ENCODE measurements at regions not wholly inside any gene's neighbourhood (a gene's known extent, or its start where the extent isn't known, plus 50 kb on each side); places are given as distances from the start of the nearest gene placed in this dataset.
"Not testable (repeated sequence)": the region's sequence is repeated elsewhere in the genome, so short reads cannot be mapped to it uniquely, and the experiment has no call there.

DNA sequence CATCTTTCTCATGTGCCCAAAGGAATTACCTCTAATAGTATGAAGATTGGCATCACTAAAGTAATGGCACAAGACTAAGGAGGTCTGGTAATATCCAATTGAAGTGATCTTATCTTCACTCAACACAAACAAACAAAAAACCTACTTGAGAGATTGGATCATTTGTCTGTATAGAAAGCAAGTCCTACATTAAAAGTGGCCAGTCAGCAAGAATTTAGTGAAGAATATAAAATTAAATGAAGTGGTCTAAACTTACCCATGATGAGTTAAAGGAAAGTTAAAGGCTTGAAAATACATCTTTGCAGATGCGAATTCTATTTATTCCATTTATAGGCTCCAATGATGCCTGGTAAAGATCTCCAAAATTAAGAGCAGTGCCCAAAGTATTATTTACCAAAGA lies 350.3 kb upstream of the PCSK5 start:
- DNase-seq (ENCODE audit: low read depth): no peak

- DNase-seq (ENCODE audit: low read depth): no peak
Measured at GRCh38 chr9:75541734-75542133, 348.7 kb upstream of the PCSK5 start.

GRCh38 chr9:75544815-75545214 lies 345.7 kb upstream of the PCSK5 start:
- no peak for DNase-seq (ENCODE audit: low read depth)

DNA sequence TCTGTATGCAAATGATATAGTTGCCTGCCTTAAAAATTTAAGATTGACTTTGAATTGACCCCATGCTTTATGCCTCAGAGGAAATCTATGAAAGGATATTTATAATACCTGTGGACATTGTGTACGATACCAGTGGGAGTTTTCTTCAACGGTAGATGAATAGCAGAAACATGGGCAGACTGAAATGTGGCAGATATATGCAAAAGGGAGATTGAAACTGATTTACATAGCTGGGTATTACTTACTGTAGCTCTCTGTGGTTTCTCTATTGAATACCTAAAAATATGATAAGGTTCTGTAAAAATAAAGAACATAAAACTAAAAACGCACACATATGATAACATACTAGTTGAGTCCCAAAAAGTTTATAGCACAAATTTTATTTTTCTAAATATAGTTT lies 345.2 kb upstream of the PCSK5 start:
- DNase-seq (ENCODE audit: low read depth): no peak

- DNase-seq (ENCODE audit: low read depth): no peak
Measured at GRCh38 chr9:75548871-75549270, 341.6 kb upstream of the PCSK5 start.

- DNase-seq (ENCODE audit: low read depth): peak; percentile 43
Measured at GRCh38 chr9:75551861-75552260, 338.6 kb upstream of the PCSK5 start.

- DNase-seq (ENCODE audit: low read depth): peak; percentile 23
Measured at GRCh38 chr9:75552941-75553340, 337.5 kb upstream of the PCSK5 start.

DNA sequence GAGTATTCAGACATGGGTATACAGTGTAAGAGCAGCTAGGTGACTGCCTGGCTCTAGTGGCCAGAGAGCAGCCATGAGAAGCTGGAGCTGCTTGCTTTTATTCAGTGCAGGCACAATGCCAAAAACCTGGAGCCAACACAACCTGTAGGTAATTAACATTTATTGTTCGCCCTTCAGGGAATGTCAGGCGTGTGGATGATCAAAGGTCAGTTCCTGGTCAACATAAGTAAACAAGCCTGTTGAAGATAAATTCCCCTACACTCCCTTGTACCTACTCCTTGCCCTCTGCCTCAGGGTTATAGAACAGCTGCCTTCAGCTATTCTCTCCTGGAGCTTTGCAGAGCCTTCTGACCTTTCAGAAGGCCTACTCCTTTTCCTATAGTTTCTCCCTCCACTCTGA lies 323.7 kb upstream of the PCSK5 start:
- DNase-seq (ENCODE audit: low read depth): not testable (repeated sequence)

DNA sequence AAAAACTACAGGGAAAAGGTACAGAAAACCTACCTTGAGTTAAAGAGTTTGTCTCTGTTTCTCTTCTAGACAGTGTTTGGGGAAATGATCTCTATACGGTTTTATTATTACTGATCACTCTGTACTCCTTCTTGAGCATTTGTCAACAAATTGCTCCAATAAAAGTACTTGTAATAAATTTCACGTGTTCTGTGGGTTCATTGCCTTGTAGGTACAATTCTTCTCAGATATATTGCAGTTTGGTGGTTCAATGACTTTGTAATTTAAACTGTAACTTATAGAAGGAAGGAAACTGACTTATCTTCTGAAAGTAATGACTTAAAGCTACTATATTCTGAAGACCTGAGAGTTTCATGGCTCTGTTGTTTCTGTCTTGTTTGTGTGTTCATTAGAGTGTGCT lies 319.9 kb upstream of the PCSK5 start:
- DNase-seq (ENCODE audit: low read depth): no peak

- no peak for DNase-seq (ENCODE audit: low read depth)
Measured at GRCh38 chr9:75574569-75574968, 315.9 kb upstream of the PCSK5 start.

GRCh38 chr9:75582870-75583269 lies 307.6 kb upstream of the PCSK5 start:
- no peak for DNase-seq (ENCODE audit: low read depth)

- DNase-seq (ENCODE audit: low read depth): no peak
Measured at GRCh38 chr9:75588808-75589207, 301.7 kb upstream of the PCSK5 start.

- no peak for DNase-seq (ENCODE audit: low read depth)
Measured at GRCh38 chr9:75589497-75589896, 301.0 kb upstream of the PCSK5 start.

GRCh38 chr9:75591972-75592371 lies 298.5 kb upstream of the PCSK5 start:
- DNase-seq (ENCODE audit: low read depth): no peak

DNA sequence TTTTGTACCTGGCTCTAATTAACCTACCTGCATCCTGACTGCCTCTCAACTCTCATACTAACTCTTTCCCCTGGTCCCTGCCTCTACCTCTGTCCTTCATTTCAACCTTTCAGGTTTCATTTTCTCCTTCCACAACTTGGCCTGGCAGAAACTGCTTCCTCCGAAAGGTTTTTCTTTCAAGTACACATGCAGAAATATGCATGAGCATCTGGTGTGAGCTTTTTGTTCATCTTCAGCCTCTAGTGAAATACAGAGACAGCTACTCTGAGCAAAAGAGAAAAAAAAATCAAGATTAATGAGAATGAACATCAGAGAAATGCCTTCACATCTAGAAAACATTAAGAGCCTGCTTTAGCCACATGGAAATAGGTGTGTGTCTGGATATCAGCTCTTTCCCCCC lies 297.9 kb upstream of the PCSK5 start:
- DNase-seq (ENCODE audit: low read depth): no peak

- no peak for DNase-seq (ENCODE audit: low read depth)
Measured at GRCh38 chr9:75593920-75594319, 296.6 kb upstream of the PCSK5 start.

DNA sequence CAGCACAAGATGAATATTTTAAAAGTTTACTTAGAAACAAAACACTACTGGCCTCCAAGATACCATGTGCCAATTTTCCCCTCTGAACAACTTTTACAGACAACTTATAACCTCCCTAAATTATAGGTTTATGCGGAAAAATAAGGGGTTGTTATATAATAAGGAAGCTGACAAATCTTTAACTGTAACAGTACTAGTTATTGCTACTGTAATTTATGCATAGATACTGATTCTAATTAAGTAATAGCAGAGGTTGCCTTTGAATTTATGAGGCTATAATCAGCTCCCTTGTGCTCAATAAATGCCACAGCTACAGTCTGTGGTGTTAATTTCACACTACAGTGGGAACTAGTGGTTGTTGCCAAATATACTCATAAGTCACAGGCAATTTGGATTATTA lies 291.3 kb upstream of the PCSK5 start:
- no peak for DNase-seq (ENCODE audit: low read depth)

DNA sequence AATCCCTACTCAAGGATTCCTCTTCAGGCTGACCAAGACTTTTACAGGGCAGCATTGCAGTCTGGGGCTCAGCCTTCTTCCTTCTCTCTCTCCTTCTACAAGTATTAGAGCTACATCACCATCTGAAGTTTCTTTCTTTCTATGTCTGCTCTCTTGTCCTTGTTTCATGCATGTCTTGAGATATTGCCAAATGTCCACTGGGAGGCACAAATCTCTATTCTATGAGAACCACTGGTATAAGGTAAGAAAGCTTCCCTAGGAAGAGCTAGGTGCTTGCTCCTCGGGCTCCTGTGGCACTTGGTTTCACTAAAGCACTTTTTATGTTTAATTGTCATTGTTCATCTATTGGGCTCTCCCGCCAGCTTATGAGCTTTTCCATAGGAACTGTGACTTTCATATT lies 289.2 kb upstream of the PCSK5 start:
- DNase-seq (ENCODE audit: low read depth): no peak

- DNase-seq (ENCODE audit: low read depth): no peak
Measured at GRCh38 chr9:75602060-75602459, 288.4 kb upstream of the PCSK5 start.

GRCh38 chr9:75604661-75605060 lies 285.8 kb upstream of the PCSK5 start:
- no peak for DNase-seq (ENCODE audit: low read depth)

GRCh38 chr9:75607521-75607920 lies 283.0 kb upstream of the PCSK5 start:
- DNase-seq (ENCODE audit: low read depth): no peak

GRCh38 chr9:75609401-75609800 lies 281.1 kb upstream of the PCSK5 start:
- no peak for DNase-seq (ENCODE audit: low read depth)

- DNase-seq (ENCODE audit: low read depth): no peak
Measured at GRCh38 chr9:75610246-75610645, 280.2 kb upstream of the PCSK5 start.

DNA sequence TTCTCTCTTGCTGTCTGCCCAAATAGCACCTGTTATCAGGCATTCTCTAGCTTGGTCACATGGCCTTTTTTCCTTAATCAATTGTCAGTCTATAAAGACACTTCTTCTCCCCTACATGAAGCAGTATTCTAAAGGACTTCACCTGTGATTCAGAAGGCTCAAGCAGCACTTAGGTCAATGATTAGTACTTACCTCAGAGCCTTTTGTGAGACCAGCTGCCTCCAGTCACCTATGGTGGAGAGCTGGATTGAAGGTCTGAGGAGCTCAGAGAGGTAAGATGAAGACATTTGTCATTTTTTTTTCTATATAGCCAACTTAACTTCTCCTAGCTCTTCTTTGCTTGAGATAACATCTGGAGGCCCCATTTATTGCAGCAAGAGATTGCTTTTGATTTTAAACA lies 278.3 kb upstream of the PCSK5 start:
- no peak for DNase-seq (ENCODE audit: low read depth)

- peak; percentile 17 for DNase-seq (ENCODE audit: low read depth)
Measured at GRCh38 chr9:75612754-75613153, 277.7 kb upstream of the PCSK5 start.

Measured in stromal cell of bone marrow (primary cell).